HEK293 (cell line): ENCODE measurements at regions not wholly inside any gene's neighbourhood (a gene's known extent, or its start where the extent isn't known, plus 50 kb on each side); places are given as distances from the start of the nearest gene placed in this dataset.

Experiments used
- EGR2 ChIP-seq: fragments of 450-650 bp; formaldehyde crosslinking; IDR thresholded peaks from 2 replicates; pipeline ENCODE4 v1.5.1; 2016; ENCODE audit warnings: low read depth, missing biosample characterization, missing genetic modification characterization
- KLF16 ChIP-seq: fragments of 450-650 bp; formaldehyde crosslinking; IDR thresholded peaks from 2 replicates; pipeline ENCODE4 v1.5.1; 2017; ENCODE audit warnings: missing biosample characterization, missing genetic modification characterization
- PRDM1 ChIP-seq: fragments of 450-650 bp; formaldehyde crosslinking; IDR thresholded peaks from 2 replicates; pipeline ENCODE4; 2016; ENCODE audit warnings: missing biosample characterization, missing genetic modification characterization
- TSHZ1 ChIP-seq: fragments of 450-650 bp; formaldehyde crosslinking; IDR thresholded peaks from 2 replicates; pipeline ENCODE4 v1.5.1; 2016; ENCODE audit warnings: missing biosample characterization, missing genetic modification characterization, borderline replicate concordance
- ZBTB49 ChIP-seq: fragments of 450-650 bp; formaldehyde crosslinking; IDR thresholded peaks from 2 replicates; pipeline ENCODE4 v1.5.1; 2016; ENCODE audit warnings: missing biosample characterization, missing genetic modification characterization, low read depth
- ZBTB6 ChIP-seq: fragments of 450-650 bp; formaldehyde crosslinking; IDR thresholded peaks from 2 replicates; pipeline ENCODE4 v1.5.1; 2017; ENCODE audit warnings: missing biosample characterization, missing genetic modification characterization
- ZEB2 ChIP-seq: fragments of 450-650 bp; formaldehyde crosslinking; IDR thresholded peaks from 2 replicates; pipeline ENCODE4 v1.5.1; 2016; ENCODE audit warnings: missing biosample characterization, missing genetic modification characterization
- ZIC2 ChIP-seq: fragments of 450-650 bp; formaldehyde crosslinking; IDR thresholded peaks from 2 replicates; pipeline ENCODE4 v1.5.1; 2016; ENCODE audit warnings: missing biosample characterization, missing genetic modification characterization
- ZNF112 ChIP-seq: fragments of 450-650 bp; formaldehyde crosslinking; IDR thresholded peaks from 2 replicates; pipeline ENCODE4 v1.5.0; 2017; ENCODE audit warnings: missing biosample characterization, missing genetic modification characterization
- ZNF132 ChIP-seq: fragments of 450-650 bp; formaldehyde crosslinking; IDR thresholded peaks from 2 replicates; pipeline ENCODE4 v1.5.1; 2017; ENCODE audit warnings: missing biosample characterization, missing genetic modification characterization, borderline replicate concordance
- ZNF148 ChIP-seq: fragments of 450-650 bp; formaldehyde crosslinking; IDR thresholded peaks from 2 replicates; pipeline ENCODE4 v1.5.0; 2017; ENCODE audit warnings: missing biosample characterization, missing genetic modification characterization, borderline replicate concordance
- ZNF239 ChIP-seq: fragments of 450-650 bp; formaldehyde crosslinking; IDR thresholded peaks from 2 replicates; pipeline ENCODE4 v1.5.1; 2016; ENCODE audit warnings: missing biosample characterization, missing genetic modification characterization
- ZNF280D ChIP-seq: fragments of 450-650 bp; formaldehyde crosslinking; IDR thresholded peaks from 2 replicates; pipeline ENCODE4 v1.5.1; 2016; ENCODE audit warnings: missing biosample characterization, missing genetic modification characterization
- ZNF292 ChIP-seq: fragments of 450-650 bp; formaldehyde crosslinking; IDR thresholded peaks from 2 replicates; pipeline ENCODE4 v1.5.1; 2016; ENCODE audit warnings: low read depth, missing biosample characterization, missing genetic modification characterization, borderline replicate concordance
- ZNF362 ChIP-seq: fragments of 450-650 bp; formaldehyde crosslinking; IDR thresholded peaks from 2 replicates; pipeline ENCODE4 v1.5.1; 2016; ENCODE audit warnings: missing biosample characterization, missing genetic modification characterization
- ZNF48 ChIP-seq: fragments of 450-650 bp; formaldehyde crosslinking; IDR thresholded peaks from 2 replicates; pipeline ENCODE4 v1.5.1; 2016; ENCODE audit warnings: missing biosample characterization, missing genetic modification characterization
- ZNF623 ChIP-seq: fragments of 450-650 bp; formaldehyde crosslinking; IDR thresholded peaks from 2 replicates; pipeline ENCODE4 v1.5.1; 2016; ENCODE audit warnings: missing biosample characterization, missing genetic modification characterization
- ZNF639 ChIP-seq: fragments of 450-650 bp; formaldehyde crosslinking; IDR thresholded peaks from 2 replicates; pipeline ENCODE4 v1.5.1; 2016; ENCODE audit warnings: missing biosample characterization, missing genetic modification characterization
- ZNF670 ChIP-seq: fragments of 450-650 bp; formaldehyde crosslinking; IDR thresholded peaks from 2 replicates; pipeline ENCODE4 v1.5.1; 2016; ENCODE audit warnings: missing biosample characterization, missing genetic modification characterization, low read depth
- ZNF76 ChIP-seq: fragments of 450-650 bp; formaldehyde crosslinking; IDR thresholded peaks from 2 replicates; pipeline ENCODE4; 2016; ENCODE audit warnings: low read depth, missing biosample characterization, missing genetic modification characterization, borderline replicate concordance

- TF ChIP-seq ZBTB6 (tag by site-specific recombination) (no peak), ZNF148 (tag by site-specific recombination) (no peak), ZNF670 (tag by site-specific recombination) (no peak), PRDM1 (no peak; the same call in 1 of the 2 replicates), ZNF132 (no peak), ZIC2 (tag by site-specific recombination) (peak; percentile 54), KLF16 (tag by site-specific recombination) (no peak), ZEB2 (peak; percentile 93), ZNF112 (tag by site-specific recombination) (no peak), ZBTB49 (tag by site-specific recombination) (no peak), ZNF639 (tag by site-specific recombination) (peak; percentile 88), EGR2 (peak; percentile 88), ZNF76 (tag by site-specific recombination) (peak; percentile 49; the same call in 1 of the 2 replicates), ZNF292 (tag by site-specific recombination) (no peak), ZNF362 (no peak), ZNF280D (peak; percentile 19; the same call in 1 of the 2 replicates), ZNF48 (tag by site-specific recombination) (no peak), ZNF623 (tag by site-specific recombination) (no peak), TSHZ1 (tag by site-specific recombination) (no peak; the same call in 1 of the 2 replicates), ZNF239 (tag by site-specific recombination) (no peak)
Measured at GRCh38 chr6:4358414-4359107, 223.2 kb upstream of the ECI2 start (continued).
